ENCODE measurements at regions not wholly inside any gene's neighbourhood (a gene's known extent, or its start where the extent isn't known, plus 50 kb on each side); places are given as distances from the start of the nearest gene placed in this dataset.

- DNase-seq: no peak
Measured at GRCh38 chr1:98480271-98480670, 181.2 kb upstream of the SNX7 start.

GRCh38 chr1:98478121-98478520 lies 183.4 kb upstream of the SNX7 start:
- DNase-seq: no peak

GRCh38 chr1:98472878-98473277 lies 188.6 kb upstream of the SNX7 start:
- no peak for DNase-seq

- DNase-seq: no peak
Measured at GRCh38 chr1:98471633-98472032, 189.9 kb upstream of the SNX7 start.

- DNase-seq: no peak
Measured at GRCh38 chr1:98468111-98468717, 193.3 kb upstream of the SNX7 start.

- no peak for DNase-seq
Measured at GRCh38 chr1:98467586-98467985, 193.9 kb upstream of the SNX7 start.

GRCh38 chr1:98467122-98467521 lies 194.4 kb upstream of the SNX7 start:
- DNase-seq: no peak

GRCh38 chr1:98461873-98462385 lies 199.6 kb upstream of the SNX7 start:
- no peak for DNase-seq

- no peak for DNase-seq
Measured at GRCh38 chr1:98460136-98460535, 201.4 kb upstream of the SNX7 start.

GRCh38 chr1:98459486-98459870 lies 202.0 kb upstream of the SNX7 start:
- DNase-seq: no peak

- no peak for DNase-seq
Measured at GRCh38 chr1:98458511-98459485, 202.7 kb upstream of the SNX7 start.

- no peak for DNase-seq
Measured at GRCh38 chr1:98457248-98457647, 204.3 kb upstream of the SNX7 start.

- DNase-seq: no peak
Measured at GRCh38 chr1:98454666-98455065, 206.9 kb upstream of the SNX7 start.

- no peak for DNase-seq
Measured at GRCh38 chr1:98453066-98453465, 208.5 kb upstream of the SNX7 start.

- DNase-seq: no peak
Measured at GRCh38 chr1:98452162-98452561, 209.4 kb upstream of the SNX7 start.

GRCh38 chr1:98441281-98441680 lies 220.2 kb upstream of the SNX7 start:
- no peak for DNase-seq

GRCh38 chr1:98439471-98439870 lies 222.1 kb upstream of the SNX7 start:
- DNase-seq: no peak

- DNase-seq: no peak
Measured at GRCh38 chr1:98437540-98437939, 224.0 kb upstream of the SNX7 start.

GRCh38 chr1:98437011-98437410 lies 224.5 kb upstream of the SNX7 start:
- no peak for DNase-seq

- DNase-seq: no peak
Measured at GRCh38 chr1:98429965-98430443, 231.5 kb upstream of the SNX7 start.

- no peak for DNase-seq
Measured at GRCh38 chr1:98428864-98429263, 232.7 kb upstream of the SNX7 start.

- no peak for DNase-seq
Measured at GRCh38 chr1:98427664-98428063, 233.9 kb upstream of the SNX7 start.

- DNase-seq: no peak
Measured at GRCh38 chr1:98426092-98426491, 235.4 kb upstream of the SNX7 start.

GRCh38 chr1:98422816-98423215 lies 238.7 kb upstream of the SNX7 start:
- no peak for DNase-seq

Data from occipital lobe (tissue), 1 donor.